SK-N-SH (cell line): ENCODE measurements at regions not wholly inside any gene's neighbourhood (a gene's known extent, or its start where the extent isn't known, plus 50 kb on each side); places are given as distances from the start of the nearest gene placed in this dataset.

ENCODE experiments used
- CTCF ChIA-PET: fragments of 300-600, 350-600 bp; formaldehyde crosslinking; extraction: SDS; loops from one replicate; lab custom pipeline; 2021; lab: Yijun Ruan, JAX
- POLR2A ChIA-PET: fragments of 350-600 bp; sonication (Branson Sonifier 250); formaldehyde crosslinking; extraction: SDS; loops from one replicate; lab custom pipeline; 2020; ENCODE audit warnings: antibody characterized with exemption, inconsistent platforms; lab: Yijun Ruan, JAX
- DNase-seq: peaks from one replicate; pipeline ENCODE4 v3.0.0; 2012
- H2AFZ ChIP-seq: fragments of 200-600 bp; sonication (generic); 2 replicates; pipeline ENCODE4 v1.8.1; 2016; ENCODE audit warnings: antibody characterized with exemption, mild to moderate bottlenecking, low read depth
- H3F3A ChIP-seq: fragments of 200-600 bp; sonication (generic); replicated peaks from 2 replicates; pipeline ENCODE3; 2016; ENCODE audit warnings: antibody characterized with exemption, mild to moderate bottlenecking; ENCODE audit not compliant: insufficient read depth
- H3K27ac ChIP-seq, 2 experiments: fragments of 200-500 bp in 1 of 2; fragments of 200-600 bp in 1 of 2; sonication (Bioruptor generic) in 1 of 2; sonication (generic), shearing (Covaris generic) in 1 of 2; 2 replicates each; pipeline versions ENCODE4 v1.5.1 to v1.6.1; 2014 to 2016; ENCODE audit warnings: low read depth in 2 of 2, inconsistent platforms in 1 of 2, low read length in 1 of 2, mild to moderate bottlenecking in 1 of 2, mixed read lengths in 1 of 2
- H3K27me3 ChIP-seq: fragments of 200-600 bp; sonication (generic), shearing (Covaris generic); 2 replicates; pipeline ENCODE4 v1.6.1; 2016; ENCODE audit warnings: mixed run types; ENCODE audit not compliant: insufficient read depth
- H3K36me3 ChIP-seq, 2 experiments: fragments of 200-500 bp in 1 of 2; fragments of 200-600 bp in 1 of 2; sonication (Bioruptor generic) in 1 of 2; sonication (generic) in 1 of 2; replicated peaks in 1 of 2; 2 replicates each; pipeline versions ENCODE3 to v1.5.1; 2014 to 2016; ENCODE audit warnings: low read length in 1 of 2, mild to moderate bottlenecking in 1 of 2; ENCODE audit not compliant: insufficient read depth in 2 of 2, control insufficient read depth in 1 of 2
- H3K4me1 ChIP-seq, 2 experiments: fragments of 200-500 bp in 1 of 2; fragments of 200-600 bp in 1 of 2; sonication (Bioruptor generic) in 1 of 2; sonication (generic), shearing (Covaris generic) in 1 of 2; 2 replicates each; pipeline versions ENCODE4 v1.5.1 to v1.6.1; 2014 to 2016; ENCODE audit warnings: low read depth in 1 of 2, low read length in 1 of 2, mixed run types in 1 of 2; ENCODE audit not compliant: insufficient read depth in 2 of 2, control insufficient read depth in 1 of 2
- H3K4me2 ChIP-seq: fragments of 200-600 bp; sonication (generic), shearing (Covaris generic); 2 replicates; pipeline ENCODE4 v1.6.1; 2017; ENCODE audit warnings: mixed run types
- H3K4me3 ChIP-seq, 2 experiments: fragments of 200-500 bp in 1 of 2; fragments of 200-600 bp in 1 of 2; sonication (Bioruptor generic) in 1 of 2; sonication (generic), shearing (Covaris generic) in 1 of 2; 2 replicates each; pipeline versions ENCODE4 v1.5.1 to v1.8.1; 2014 to 2016; ENCODE audit warnings: low read depth in 2 of 2, inconsistent platforms in 1 of 2, low read length in 1 of 2, mild to moderate bottlenecking in 1 of 2, mixed read lengths in 1 of 2, moderate library complexity in 1 of 2
- H3K79me2 ChIP-seq: fragments of 200-600 bp; sonication (generic); 2 replicates; pipeline ENCODE4 v1.8.1; 2017; ENCODE audit warnings: mild to moderate bottlenecking; ENCODE audit not compliant: insufficient read depth
- H3K9ac ChIP-seq: fragments of 200-600 bp; sonication (generic); 2 replicates; pipeline ENCODE4 v1.6.1; 2017; ENCODE audit warnings: mixed run types
- H3K9me2 ChIP-seq: fragments of 200-600 bp; sonication (generic); 2 replicates; pipeline ENCODE4 v1.6.1; 2017; ENCODE audit warnings: mixed run types
- H3K9me3 ChIP-seq: fragments of 200-600 bp; sonication (generic); 2 replicates; pipeline ENCODE4 v1.6.1; 2017; ENCODE audit warnings: mixed run types, mild to moderate bottlenecking, moderate library complexity
- H4K20me1 ChIP-seq: fragments of 200-600 bp; sonication (generic); 2 replicates; pipeline ENCODE4 v1.6.1; 2017; ENCODE audit warnings: mild to moderate bottlenecking, mixed run types; ENCODE audit not compliant: insufficient read depth
- CTCF ChIP-seq: fragments of 200-600 bp; sonication (generic); IDR thresholded peaks from 2 replicates; pipeline ENCODE4 v1.6.1; 2017; ENCODE audit warnings: antibody characterized with exemption, mild to moderate bottlenecking, moderate library complexity
- ELF1 ChIP-seq: IDR thresholded peaks from 2 replicates; pipeline ENCODE4 v1.4.0; 2012
- EP300 ChIP-seq, 2 experiments: IDR thresholded peaks; 2 replicates each; pipeline versions ENCODE4 v1.4.0 to v1.6.1; 2012; ENCODE audit warnings: borderline replicate concordance in 1 of 2, low read depth in 1 of 2, low read length in 1 of 2
- EZH2phosphoT487 ChIP-seq: fragments of 200-600 bp; sonication (generic); IDR thresholded peaks from 2 replicates; pipeline ENCODE4 v1.6.1; 2017; ENCODE audit warnings: low read depth, mixed run types, mild to moderate bottlenecking, antibody characterized with exemption, moderate library complexity, borderline replicate concordance
- FOSL2 ChIP-seq: IDR thresholded peaks from 2 replicates; pipeline ENCODE4 v1.4.0; 2012; ENCODE audit warnings: low read depth, mild to moderate bottlenecking, moderate library complexity, borderline replicate concordance
- JUND ChIP-seq: IDR thresholded peaks from 2 replicates; pipeline ENCODE4 v1.4.0; 2012
- MAX ChIP-seq: IDR thresholded peaks from 2 replicates; pipeline ENCODE4 v1.4.0; 2012; ENCODE audit warnings: low read depth
- MEF2A ChIP-seq: IDR thresholded peaks from 2 replicates; pipeline ENCODE4 v1.4.0; 2012; ENCODE audit warnings: low read depth, borderline replicate concordance
- MXI1 ChIP-seq: IDR thresholded peaks from 2 replicates; pipeline ENCODE4 v1.6.1; 2012; ENCODE audit warnings: mild to moderate bottlenecking, low read depth, low read length, improper control_type of control experiment
- NFIC ChIP-seq: IDR thresholded peaks from 2 replicates; pipeline ENCODE4 v1.4.0; 2012; ENCODE audit warnings: borderline replicate concordance
- NRF1 ChIP-seq: IDR thresholded peaks from 2 replicates; pipeline ENCODE4 v1.6.1; 2012; ENCODE audit warnings: low read depth, mild to moderate bottlenecking, low read length
- POLR2AphosphoS5 ChIP-seq: IDR thresholded peaks from 2 replicates; pipeline ENCODE4 v1.6.1; 2012; ENCODE audit warnings: low read depth, low read length
- RCOR1 ChIP-seq: fragments of 150-350 bp; IDR thresholded peaks from 2 replicates; pipeline ENCODE4 v1.6.1; 2017; ENCODE audit warnings: antibody characterized with exemption, low read length
- RFX5 ChIP-seq: IDR thresholded peaks from 2 replicates; pipeline ENCODE4 v1.6.1; 2012; ENCODE audit warnings: mild to moderate bottlenecking, improper control_type of control experiment, low read length
- RXRA ChIP-seq: IDR thresholded peaks from 2 replicates; pipeline ENCODE4 v1.4.0; 2012; ENCODE audit warnings: low read depth, mild to moderate bottlenecking, borderline replicate concordance
- SMC3 ChIP-seq: IDR thresholded peaks from 2 replicates; pipeline ENCODE4 v1.6.1; 2012; ENCODE audit warnings: low read depth, low read length, improper control_type of control experiment
- TAF1 ChIP-seq: IDR thresholded peaks from 2 replicates; pipeline ENCODE4 v1.6.1; 2012; ENCODE audit warnings: low read depth, mild to moderate bottlenecking, low read length, moderate library complexity, borderline replicate concordance
- USF1 ChIP-seq: IDR thresholded peaks from 2 replicates; pipeline ENCODE4 v1.4.0; 2012; ENCODE audit warnings: low read depth, borderline replicate concordance
- WGBS: methylation state at CpG from one replicate; pipeline ENCODE4 v1.1.6; 2017; ENCODE audit warnings: low lambda C conversion rate; 5-methylcytosine and 5-hydroxymethylcytosine counted together

- H3K36me3 ChIP-seq: no peaks in the 10 kb centered on the region
- H2AFZ ChIP-seq: no peak overlapping the region
- no peak overlapping the region for H3K9ac ChIP-seq
- no peaks in the 10 kb centered on the region for H3K9me3 ChIP-seq
- H4K20me1 ChIP-seq: no peaks in the 10 kb centered on the region
- ChIA-PET CTCF (interaction anchor here (1.3 kb wide), 1 partner anchor 13 kb away, joined by 3 read pairs; no protein-coding TSS in a partner anchor), POLR2A (no interaction called here)
- H3K9me2 ChIP-seq: no peaks in the 10 kb centered on the region
- no peaks in the 10 kb centered on the region; a peak in 1 of 4 replicates for H3K4me1 ChIP-seq
- WGBS: 86% methylated on average over 4 of the region's 4 CpGs
- H3F3A ChIP-seq: no peaks in the 10 kb centered on the region
- no peak overlapping the region for H3K27ac ChIP-seq
- H3K79me2 ChIP-seq: no peaks in the 10 kb centered on the region
- H3K4me3 ChIP-seq: no peak overlapping the region
- DNase-seq: no peak
- no peaks in the 10 kb centered on the region for H3K27me3 ChIP-seq
- TF ChIP-seq CTCF (no peak), NFIC (no peak), NRF1 (no peak), RCOR1 (no peak), MAX (no peak), MEF2A (no peak), ELF1 (no peak), USF1 (no peak), TAF1 (no peak), FOSL2 (no peak), EZH2phosphoT487 (no peak), MXI1 (no peak), SMC3 (no peak), EP300 (IDR thresholded peaks at IDR 0.05; ENCODE audit: borderline replicate concordance in 1 of 2, low read depth in 1 of 2, low read length in 1 of 2) (no peak), JUND (no peak), RFX5 (no peak), RXRA (no peak), POLR2AphosphoS5 (no peak)
- no peak overlapping the region for H3K4me2 ChIP-seq
Measured at GRCh38 chr3:115348951-115349745, 202.1 kb upstream of the ZBTB20 start.
